HEK293T (cell line): ENCODE measurements at regions not wholly inside any gene's neighbourhood (a gene's known extent, or its start where the extent isn't known, plus 50 kb on each side); places are given as distances from the start of the nearest gene placed in this dataset.

Source experiments
- ARNT ChIP-seq: fragments of 450-650 bp; IDR thresholded peaks from 2 replicates; pipeline ENCODE4 v1.6.1; 2017; ENCODE audit warnings: mild to moderate bottlenecking
- BHLHE40 ChIP-seq: fragments of 450-650 bp; IDR thresholded peaks from 2 replicates; pipeline ENCODE4 v1.6.1; 2016; ENCODE audit warnings: mild to moderate bottlenecking, moderate library complexity, borderline replicate concordance
- FOXK2 ChIP-seq: fragments of 450-650 bp; IDR thresholded peaks from 2 replicates; pipeline ENCODE4 v1.6.1; 2016; ENCODE audit warnings: mild to moderate bottlenecking
- FOXM1 ChIP-seq: fragments of 450-650 bp; IDR thresholded peaks from 2 replicates; pipeline ENCODE4 v1.6.1; 2017; ENCODE audit warnings: mild to moderate bottlenecking, borderline replicate concordance
- HDGF ChIP-seq: fragments of 450-650 bp; IDR thresholded peaks from 2 replicates; pipeline ENCODE4 v1.6.1; 2017; ENCODE audit warnings: antibody characterized with exemption, borderline replicate concordance
- LEF1 ChIP-seq: fragments of 450-650 bp; IDR thresholded peaks from 2 replicates; pipeline ENCODE4 v1.6.1; 2017; ENCODE audit warnings: mild to moderate bottlenecking, borderline replicate concordance
- SP1 ChIP-seq: fragments of 450-650 bp; IDR thresholded peaks from 2 replicates; pipeline ENCODE4 v1.6.1; 2017

DNA sequence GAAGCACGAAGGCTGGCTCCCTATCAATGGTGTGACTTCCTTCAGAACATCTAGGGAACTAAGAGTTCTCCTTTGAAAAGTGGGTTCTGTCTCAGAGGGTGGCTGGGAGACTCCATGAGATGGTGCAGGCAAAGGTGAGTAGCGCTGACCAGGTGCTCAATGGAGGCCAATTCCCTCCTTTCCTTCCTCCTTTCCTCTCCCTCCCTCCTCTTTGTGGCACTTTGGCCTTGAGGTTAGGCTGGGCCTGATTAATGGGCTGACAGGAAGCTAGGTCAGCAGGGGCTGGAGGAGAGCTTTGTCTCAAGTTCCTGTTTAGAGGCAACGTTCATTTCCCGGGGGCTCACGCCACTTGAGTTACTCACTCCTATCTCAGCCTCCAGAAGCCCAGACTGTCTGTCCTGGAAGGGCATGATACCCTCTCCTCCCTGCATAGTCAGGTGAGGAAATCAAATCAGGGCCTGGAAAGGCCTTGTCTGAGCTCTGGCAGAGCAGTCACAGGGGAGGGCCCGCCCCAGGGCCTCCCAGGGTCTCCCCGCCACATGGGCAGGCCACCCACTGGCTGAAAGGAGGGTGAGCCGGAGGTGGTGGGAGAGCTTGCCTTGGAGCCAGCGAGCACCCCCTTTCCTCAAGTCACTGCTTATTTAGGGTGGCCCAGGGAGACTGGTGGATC, 58.4 kb upstream of the SSBP3 start:
- TF ChIP-seq FOXK2: no peak
- TF ChIP-seq BHLHE40: no peak
- no peak for TF ChIP-seq SP1
- no peak for TF ChIP-seq HDGF
- no peak for TF ChIP-seq ARNT
- TF ChIP-seq FOXM1: no peak
- no peak for TF ChIP-seq LEF1
